ENCODE measurements at regions not wholly inside any gene's neighbourhood (a gene's known extent, or its start where the extent isn't known, plus 50 kb on each side); places are given as distances from the start of the nearest gene placed in this dataset.
A peak's percentile ranks its signal among the peaks of the same experiment; 100 is the strongest.

- peaks cover 11 to 72% (median 44%) of the 10 kb centered on the region in 9 donors for H3K4me1 ChIP-seq
- peak overlapping the region; percentile 29 to 90 (median 78) for H3K27ac ChIP-seq
- no peak overlapping the region for H3K4me3 ChIP-seq
- no peaks in the 10 kb centered on the region for H3K9me3 ChIP-seq
- 38 to 56% methylated on average over 2 of the region's 2 CpGs for WGBS, 2 donors
- peak in 1 of 2 donors; percentile 19 for DNase-seq
- ATAC-seq = peak in 1 of 8 donors; percentile 12
- no peaks in the 10 kb centered on the region for H3K36me3 ChIP-seq
- H3K27me3 ChIP-seq = no peaks in the 10 kb centered on the region
- no peak for TF ChIP-seq CTCF (IDR thresholded peaks at IDR 0.05)
- intact Hi-C loops (cut with DNase I) = loop anchor here in 4 of 10 donors (2.0 to 10.0 kb wide), 7 partner anchors 169 to 371 kb away; partner anchors contain the start of gene PPARGC1A (in 1 of the 4)
Observed at GRCh38 chr4:24245491-24245820, 338.9 kb downstream of the DHX15 start.

- intact Hi-C loops (cut with DNase I) = loop anchor here in 4 of 10 donors (2.0 to 10.0 kb wide), 7 partner anchors 170 to 370 kb away; partner anchors contain the start of gene PPARGC1A (in 1 of the 4)
- H3K27me3 ChIP-seq = no peaks in the 10 kb centered on the region
- H3K9me3 ChIP-seq = no peaks in the 10 kb centered on the region
- peak; percentile 46 to 75 for DNase-seq
- H3K27ac ChIP-seq = peak overlapping the region; percentile 29 to 90 (median 78)
- H3K36me3 ChIP-seq = no peaks in the 10 kb centered on the region
- WGBS, 2 donors = 28 to 46% methylated on average over 9 of the region's 9 CpGs
- no peak for TF ChIP-seq CTCF (IDR thresholded peaks at IDR 0.05)
- H3K4me3 ChIP-seq = no peak overlapping the region
- peak; percentile 73 to 97 (median 92) for ATAC-seq
- H3K4me1 ChIP-seq = peaks cover 11 to 73% (median 41%) of the 10 kb centered on the region in 9 donors
Observed at GRCh38 chr4:24244663-24245490, 339.5 kb downstream of the DHX15 start.

DNA sequence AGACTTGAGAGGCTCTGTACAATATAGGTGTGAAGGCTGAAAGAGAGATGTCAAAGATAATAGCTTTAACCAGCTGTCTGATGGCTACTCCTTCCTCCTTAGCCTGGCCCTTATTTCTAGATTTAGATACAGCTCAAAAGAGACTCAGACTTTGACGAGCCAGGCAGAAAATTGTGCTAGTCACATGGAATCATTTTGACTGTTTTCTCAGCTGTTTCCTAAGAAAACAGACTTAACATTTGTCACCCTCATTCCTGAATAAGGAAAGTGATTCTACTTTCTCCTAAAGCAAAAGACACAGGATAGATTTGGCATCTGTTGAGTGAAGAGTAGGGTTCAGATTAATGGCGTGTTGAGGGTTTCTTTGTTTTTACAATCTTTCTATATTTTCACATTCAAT is 340.7 kb downstream of the DHX15 start:
- no peak for TF ChIP-seq CTCF (IDR thresholded peaks at IDR 0.05)
- intact Hi-C loops (cut with DNase I) = loop anchor here in 3 of 10 donors (2.0 to 10.0 kb wide), 3 partner anchors 171 to 369 kb away; no protein-coding TSS in a partner anchor

DNA sequence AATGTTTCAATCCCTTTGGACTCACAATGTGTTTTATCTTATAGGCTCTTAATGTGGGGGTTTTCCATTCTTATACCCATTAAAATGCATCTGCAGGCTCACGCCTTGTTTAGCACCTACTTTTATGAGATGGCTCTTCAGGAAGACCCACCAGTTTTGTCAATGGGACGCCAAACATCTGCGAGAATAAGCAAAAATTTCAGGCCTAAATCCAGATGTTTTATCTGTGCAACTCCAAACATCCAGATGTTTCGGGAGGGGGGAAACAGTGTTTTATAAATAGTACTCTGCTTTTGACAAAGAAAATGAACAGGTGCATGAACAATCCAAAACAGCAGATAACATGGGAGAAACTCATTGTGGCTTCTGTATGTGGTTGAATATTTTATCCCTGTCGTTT is 342.8 kb downstream of the DHX15 start:
- Histone ChIP-seq H3K4me3 (no peak overlapping the region), H3K36me3 (no peaks in the 10 kb centered on the region), H3K9me3 (no peaks in the 10 kb centered on the region), H3K27me3 (no peaks in the 10 kb centered on the region), H3K27ac (peak overlapping the region in 1 of 10 donors; percentile 13), H3K4me1 (peaks cover 0 to 49% (median 24%) of the 10 kb centered on the region in 9 donors)
- ATAC-seq = no peak
- intact Hi-C loops (cut with DNase I) = loop anchor here in 2 of 10 donors (10.0 kb wide), 2 partner anchors 173 to 367 kb away; no protein-coding TSS in a partner anchor
- no peak for TF ChIP-seq CTCF (IDR thresholded peaks at IDR 0.05)
- DNase-seq = no peak
- WGBS, 2 donors = 56 to 61% methylated on average over 5 of the region's 5 CpGs

More for the DNA sequence above, 340.7 kb downstream of the DHX15 start:
- Histone ChIP-seq H3K27ac (peak overlapping the region in 6 of 10 donors; percentile 73 to 90 (median 82)), H3K27me3 (no peaks in the 10 kb centered on the region), H3K4me3 (no peak overlapping the region), H3K36me3 (no peaks in the 10 kb centered on the region), H3K4me1 (peaks cover 7 to 62% (median 29%) of the 10 kb centered on the region in 9 donors), H3K9me3 (no peaks in the 10 kb centered on the region)
- no peak for DNase-seq
- 60 to 65% methylated on average over 2 of the region's 2 CpGs for WGBS, 2 donors
- ATAC-seq = no peak
